B cell (primary cell): ENCODE measurements at regions not wholly inside any gene's neighbourhood (a gene's known extent, or its start where the extent isn't known, plus 50 kb on each side); places are given as distances from the start of the nearest gene placed in this dataset.

Source experiments
- ATAC-seq: fragments of 200-7000 bp; cut with Tn5 transposase; one replicate; pipeline ENCODE4 v1.10.0; 2021; ENCODE audit warnings: low read depth, mild to moderate bottlenecking, moderate number of reproducible peaks, moderate library complexity
- CTCF ChIA-PET: fragments of 350-600 bp; sonication (Branson Sonifier 250); formaldehyde crosslinking; loops from one replicate; lab custom pipeline; 2021; ENCODE audit warnings: antibody characterized with exemption, inconsistent platforms; lab: Charles Lee
- POLR2A ChIA-PET: fragments of 350-600 bp; sonication (Branson Sonifier 250); formaldehyde crosslinking; loops from one replicate; lab custom pipeline; 2021; ENCODE audit warnings: antibody characterized with exemption; lab: Charles Lee
- DNase-seq: peaks from one replicate; pipeline ENCODE4 v3.0.0; 2013
- H2AFZ ChIP-seq: 2 replicates; pipeline ENCODE4 v1.6.1; 2012; ENCODE audit warnings: mild to moderate bottlenecking, low read depth, low read length; ENCODE audit not compliant: insufficient read depth, poor library complexity, severe bottlenecking
- H3K27ac ChIP-seq, 2 donors: 1 replicate in 1 of 2; 2 replicates in 1 of 2; pipeline ENCODE4 v1.5.1; 2012 to 2013; ENCODE audit warnings: low read length in 2 of 2, mild to moderate bottlenecking in 2 of 2, moderate library complexity in 1 of 2
- H3K27me3 ChIP-seq, 4 experiments: fragments of 200-600 bp in 1 of 4; sonication (generic) in 1 of 4; replicated peaks in 1 of 4; 1 replicate in 2 of 4; 2 replicates in 2 of 4; pipeline versions ENCODE4 v1.6.1 to v1.7.0; 2013 to 2016; ENCODE audit warnings: low read length in 3 of 4, mild to moderate bottlenecking in 2 of 4, mixed read lengths in 1 of 4, moderate library complexity in 1 of 4; ENCODE audit not compliant: insufficient read depth in 4 of 4, control insufficient read depth in 3 of 4; ENCODE audit errors: control extremely low read depth in 1 of 4
- H3K36me3 ChIP-seq, 2 experiments: replicated peaks in 1 of 2; 1 replicate in 1 of 2; 2 replicates in 1 of 2; pipeline versions ENCODE4 v1.6.1 to v1.7.1; 2013; ENCODE audit warnings: low read length in 1 of 2; ENCODE audit not compliant: insufficient read depth in 2 of 2, control insufficient read depth in 1 of 2; ENCODE audit errors: control extremely low read depth in 1 of 2, extremely low read depth in 1 of 2
- H3K4me1 ChIP-seq, 2 donors: fragments of 200-600 bp in 1 of 2; sonication (generic) in 1 of 2; 1 replicate in 1 of 2; 2 replicates in 1 of 2; pipeline versions ENCODE4 v1.5.1 to v1.6.1; 2013 to 2017; ENCODE audit warnings: low read length in 2 of 2; ENCODE audit not compliant: control insufficient read depth in 2 of 2, insufficient read depth in 2 of 2
- H3K4me2 ChIP-seq: replicated peaks from 2 replicates; pipeline ENCODE3; 2012; ENCODE audit warnings: mild to moderate bottlenecking, low read depth, low read length; ENCODE audit not compliant: poor library complexity, severe bottlenecking
- H3K4me3 ChIP-seq, 5 experiments: fragments of 200-600 bp in 1 of 5; sonication (generic) in 1 of 5; 1 replicate in 3 of 5; 2 replicates in 2 of 5; pipeline versions ENCODE4 v1.5.1 to v1.7.0; 2011 to 2016; ENCODE audit warnings: low read length in 4 of 5, mild to moderate bottlenecking in 4 of 5, low read depth in 2 of 5, control low read depth in 1 of 5, moderate library complexity in 1 of 5; ENCODE audit not compliant: insufficient read depth in 1 of 5; ENCODE audit errors: control extremely low read depth in 1 of 5, extremely low read depth in 1 of 5
- H3K79me2 ChIP-seq: fragments of 200-600 bp; sonication (generic); one replicate; pipeline ENCODE4 v1.6.0; 2016; ENCODE audit warnings: low read length; ENCODE audit not compliant: control insufficient read depth, insufficient read depth
- H3K9ac ChIP-seq: fragments of 200-600 bp; sonication (generic); 2 replicates; pipeline ENCODE4 v1.6.1; 2017; ENCODE audit warnings: mild to moderate bottlenecking, low read length, moderate library complexity
- H3K9me3 ChIP-seq, 3 donors: one replicate each; pipeline versions ENCODE4 v1.6.1 to v1.7.1; 2013; ENCODE audit warnings: low read length in 2 of 3; ENCODE audit not compliant: control insufficient read depth in 2 of 3, insufficient read depth in 1 of 3; ENCODE audit errors: control extremely low read depth in 1 of 3
- H4K20me1 ChIP-seq: 2 replicates; pipeline ENCODE4 v1.6.0; 2012; ENCODE audit warnings: mild to moderate bottlenecking, low read length; ENCODE audit not compliant: insufficient read depth, control insufficient read depth, poor library complexity, severe bottlenecking
- H3K27ac Mint-ChIP-seq: one replicate; pipeline ENCODE4 v1.8.0; 2021; ENCODE audit warnings: mixed read lengths
- H3K27me3 Mint-ChIP-seq: one replicate; pipeline ENCODE4 v1.8.0; 2021; ENCODE audit warnings: mixed read lengths
- H3K4me1 Mint-ChIP-seq: one replicate; pipeline ENCODE4 v1.8.0; 2021; ENCODE audit warnings: mixed read lengths
- H3K4me3 Mint-ChIP-seq: one replicate; pipeline ENCODE4 v1.8.0; 2021; ENCODE audit warnings: mixed read lengths
- H3K9me3 Mint-ChIP-seq: one replicate; pipeline ENCODE4 v1.8.0; 2022; ENCODE audit warnings: mixed read lengths; ENCODE audit not compliant: insufficient read depth
- CTCF ChIP-seq: fragments of 200-600 bp; IDR thresholded peaks from one replicate; pipeline ENCODE4 v1.8.0; 2022; ENCODE audit warnings: antibody characterized with exemption, mild to moderate bottlenecking
- EZH2 ChIP-seq: IDR thresholded peaks from 2 replicates; pipeline ENCODE4 v1.6.1; 2012; ENCODE audit warnings: borderline replicate concordance, low read depth, mild to moderate bottlenecking, moderate library complexity, low read length; ENCODE audit not compliant: insufficient read depth, poor library complexity, severe bottlenecking
- WGBS: methylation state at CpG from one replicate; pipeline ENCODE4 v1.1.5; 2013; ENCODE audit warnings: missing lambda C conversion rate; ENCODE audit not compliant: insufficient coverage; 5-methylcytosine and 5-hydroxymethylcytosine counted together
- intact Hi-C: fragments of 100-400 bp; cut with micrococcal nuclease; formaldehyde crosslinking; loops from one replicate; pipeline ENCODE4 v1.10.0; 2022

GRCh38 chr6:23647045-23647444 lies 479.0 kb upstream of the NRSN1 start:
- intact Hi-C loops = no loop called here
- Histone ChIP-seq H3K4me1 (no peaks in the 10 kb centered on the region), H3K36me3 (no peaks in the 10 kb centered on the region), H2AFZ (no peak overlapping the region), H3K79me2 (no peaks in the 10 kb centered on the region), H3K27me3 (no peaks in the 10 kb centered on the region), H3K27ac (no peak overlapping the region), H3K9ac (no peak overlapping the region), H3K9me3 (no peaks in the 10 kb centered on the region), H3K4me2 (no peak overlapping the region), H4K20me1 (no peaks in the 10 kb centered on the region), H3K4me3 (no peak overlapping the region)
- Mint-ChIP-seq H3K4me3 (no peak overlapping the region), H3K4me1 (no peaks in the 10 kb centered on the region), H3K9me3 (no peaks in the 10 kb centered on the region), H3K27me3 (no peaks in the 10 kb centered on the region), H3K27ac (no peak overlapping the region)
- TF ChIP-seq EZH2 = no peak
- no peak for TF ChIP-seq CTCF
- no peak for ATAC-seq
- POLR2A ChIA-PET = no interaction called here
- DNase-seq = no peak
- CTCF ChIA-PET = no interaction called here

GRCh38 chr6:23650676-23651075 lies 475.3 kb upstream of the NRSN1 start:
- intact Hi-C loops = no loop called here
- CTCF ChIA-PET = no interaction called here

More at GRCh38 chr6:23650676-23651075, 475.3 kb upstream of the NRSN1 start:
- no peak for DNase-seq
- Histone ChIP-seq H3K9ac (no peak overlapping the region), H3K27me3 (no peaks in the 10 kb centered on the region), H3K9me3 (no peaks in the 10 kb centered on the region), H3K27ac (no peak overlapping the region), H3K79me2 (no peaks in the 10 kb centered on the region), H3K4me1 (no peaks in the 10 kb centered on the region), H3K36me3 (no peaks in the 10 kb centered on the region), H2AFZ (no peak overlapping the region), H4K20me1 (no peaks in the 10 kb centered on the region), H3K4me2 (no peak overlapping the region), H3K4me3 (no peak overlapping the region)
- TF ChIP-seq CTCF (no peak), EZH2 (no peak)
- no peak overlapping the region for H3K27ac Mint-ChIP-seq
- H3K4me3 Mint-ChIP-seq = no peak overlapping the region
- no peaks in the 10 kb centered on the region for H3K9me3 Mint-ChIP-seq
- no peaks in the 10 kb centered on the region for H3K27me3 Mint-ChIP-seq
- POLR2A ChIA-PET = no interaction called here
- no peak for ATAC-seq
- 88% methylated on average over 5 of the region's 5 CpGs for WGBS
- H3K4me1 Mint-ChIP-seq = no peaks in the 10 kb centered on the region
